ENCODE measurements at regions not wholly inside any gene's neighbourhood (a gene's known extent, or its start where the extent isn't known, plus 50 kb on each side); places are given as distances from the start of the nearest gene placed in this dataset.

- no peak for DNase-seq (ENCODE audit: low read depth in 2 of 3, low spot score in 1 of 3)
Observed at GRCh38 chr2:156837635-156838370, 401.6 kb downstream of the GPD2 start.

GRCh38 chr2:156841321-156841720 is 405.1 kb downstream of the GPD2 start:
- DNase-seq (ENCODE audit: low read depth in 2 of 3, low spot score in 1 of 3): no peak

- DNase-seq (ENCODE audit: low read depth in 2 of 3, low spot score in 1 of 3): no peak
Observed at GRCh38 chr2:156845806-156846558, 409.8 kb downstream of the GPD2 start.

GRCh38 chr2:156852210-156852609 is 405.3 kb upstream of the GALNT5 start:
- no peak for DNase-seq (ENCODE audit: low read depth in 2 of 3, low spot score in 1 of 3)

GRCh38 chr2:156852681-156853080 is 404.8 kb upstream of the GALNT5 start:
- no peak for DNase-seq (ENCODE audit: low read depth in 2 of 3, low spot score in 1 of 3)

- DNase-seq (ENCODE audit: low read depth in 2 of 3, low spot score in 1 of 3): no peak
Observed at GRCh38 chr2:156864325-156864724, 393.2 kb upstream of the GALNT5 start.

- DNase-seq (ENCODE audit: low read depth in 2 of 3, low spot score in 1 of 3): no peak
Observed at GRCh38 chr2:156864753-156865152, 392.8 kb upstream of the GALNT5 start.

- no peak for DNase-seq (ENCODE audit: low read depth in 2 of 3, low spot score in 1 of 3)
Observed at GRCh38 chr2:156867201-156867600, 390.3 kb upstream of the GALNT5 start.

- DNase-seq (ENCODE audit: low read depth in 2 of 3, low spot score in 1 of 3): no peak
Observed at GRCh38 chr2:156874707-156875106, 382.8 kb upstream of the GALNT5 start.

GRCh38 chr2:156883804-156884203 is 373.7 kb upstream of the GALNT5 start:
- DNase-seq (ENCODE audit: low read depth in 2 of 3, low spot score in 1 of 3): no peak

GRCh38 chr2:156884216-156884615 is 373.3 kb upstream of the GALNT5 start:
- DNase-seq (ENCODE audit: low read depth in 2 of 3, low spot score in 1 of 3): no peak

GRCh38 chr2:156890529-156891148 is 366.9 kb upstream of the GALNT5 start:
- DNase-seq (ENCODE audit: low read depth in 2 of 3, low spot score in 1 of 3): no peak

- no peak for DNase-seq (ENCODE audit: low read depth in 2 of 3, low spot score in 1 of 3)
Observed at GRCh38 chr2:156891609-156892008, 365.9 kb upstream of the GALNT5 start.

GRCh38 chr2:156892467-156893281 is 364.8 kb upstream of the GALNT5 start:
- no peak for DNase-seq (ENCODE audit: low read depth in 2 of 3, low spot score in 1 of 3)

- DNase-seq (ENCODE audit: low read depth in 2 of 3, low spot score in 1 of 3): no peak
Observed at GRCh38 chr2:156896294-156896693, 361.2 kb upstream of the GALNT5 start.

GRCh38 chr2:156897548-156897947 is 360.0 kb upstream of the GALNT5 start:
- no peak for DNase-seq (ENCODE audit: low read depth in 2 of 3, low spot score in 1 of 3)

GRCh38 chr2:156901373-156902031 is 356.0 kb upstream of the GALNT5 start:
- DNase-seq (ENCODE audit: low read depth in 2 of 3, low spot score in 1 of 3): no peak

GRCh38 chr2:156903335-156903734 is 354.2 kb upstream of the GALNT5 start:
- DNase-seq (ENCODE audit: low read depth in 2 of 3, low spot score in 1 of 3): no peak

- DNase-seq (ENCODE audit: low read depth in 2 of 3, low spot score in 1 of 3): no peak
Observed at GRCh38 chr2:156907806-156908205, 349.7 kb upstream of the GALNT5 start.

- DNase-seq (ENCODE audit: low read depth in 2 of 3, low spot score in 1 of 3): no peak
Observed at GRCh38 chr2:156908825-156909224, 348.7 kb upstream of the GALNT5 start.

GRCh38 chr2:156909983-156910382 is 347.5 kb upstream of the GALNT5 start:
- no peak for DNase-seq (ENCODE audit: low read depth in 2 of 3, low spot score in 1 of 3)
